ENCODE measurements at regions not wholly inside any gene's neighbourhood (a gene's known extent, or its start where the extent isn't known, plus 50 kb on each side); places are given as distances from the start of the nearest gene placed in this dataset.

GRCh38 chr14:42391146-42391834 lies 784.6 kb downstream of the LRFN5 start:
- no peak for DNase-seq

GRCh38 chr14:42378880-42379279 lies 772.2 kb downstream of the LRFN5 start:
- DNase-seq: no peak

- DNase-seq: no peak
Observed at GRCh38 chr14:42378274-42378673, 771.6 kb downstream of the LRFN5 start.

- no peak for DNase-seq
Observed at GRCh38 chr14:42374332-42374731, 767.7 kb downstream of the LRFN5 start.

- DNase-seq: no peak
Observed at GRCh38 chr14:42370056-42370455, 763.4 kb downstream of the LRFN5 start.

GRCh38 chr14:42368234-42368633 lies 761.6 kb downstream of the LRFN5 start:
- no peak for DNase-seq

GRCh38 chr14:42353315-42353714 lies 746.6 kb downstream of the LRFN5 start:
- no peak for DNase-seq

GRCh38 chr14:42335918-42336317 lies 729.2 kb downstream of the LRFN5 start:
- DNase-seq: no peak

GRCh38 chr14:42334931-42335330 lies 728.3 kb downstream of the LRFN5 start:
- no peak for DNase-seq

GRCh38 chr14:42323426-42323825 lies 716.8 kb downstream of the LRFN5 start:
- no peak for DNase-seq

- no peak for DNase-seq
Observed at GRCh38 chr14:42322531-42323284, 716.0 kb downstream of the LRFN5 start.

- no peak for DNase-seq
Observed at GRCh38 chr14:42319996-42320395, 713.3 kb downstream of the LRFN5 start.

GRCh38 chr14:42316693-42317092 lies 710.0 kb downstream of the LRFN5 start:
- no peak for DNase-seq

- DNase-seq: no peak
Observed at GRCh38 chr14:42311876-42312275, 705.2 kb downstream of the LRFN5 start.

GRCh38 chr14:42307239-42307825 lies 700.7 kb downstream of the LRFN5 start:
- no peak for DNase-seq

GRCh38 chr14:42299692-42300091 lies 693.0 kb downstream of the LRFN5 start:
- DNase-seq: no peak

- DNase-seq: no peak
Observed at GRCh38 chr14:42293180-42293579, 686.5 kb downstream of the LRFN5 start.

GRCh38 chr14:42277840-42278239 lies 671.2 kb downstream of the LRFN5 start:
- DNase-seq: no peak

GRCh38 chr14:42269234-42269633 lies 662.6 kb downstream of the LRFN5 start:
- DNase-seq: no peak

- DNase-seq: no peak
Observed at GRCh38 chr14:42248131-42248530, 641.5 kb downstream of the LRFN5 start.

GRCh38 chr14:42241101-42241500 lies 634.4 kb downstream of the LRFN5 start:
- DNase-seq: no peak

GRCh38 chr14:42229976-42230375 lies 623.3 kb downstream of the LRFN5 start:
- no peak for DNase-seq

GRCh38 chr14:42229294-42229693 lies 622.6 kb downstream of the LRFN5 start:
- DNase-seq: no peak
